B cell (primary cell): ENCODE measurements at regions not wholly inside any gene's neighbourhood (a gene's known extent, or its start where the extent isn't known, plus 50 kb on each side); places are given as distances from the start of the nearest gene placed in this dataset.

Experiments used
- ATAC-seq: fragments of 200-7000 bp; cut with Tn5 transposase; one replicate; pipeline ENCODE4 v1.10.0; 2021; ENCODE audit warnings: low read depth, mild to moderate bottlenecking, moderate number of reproducible peaks, moderate library complexity
- CTCF ChIA-PET: fragments of 350-600 bp; sonication (Branson Sonifier 250); formaldehyde crosslinking; loops from one replicate; lab custom pipeline; 2021; ENCODE audit warnings: antibody characterized with exemption, inconsistent platforms; lab: Charles Lee
- POLR2A ChIA-PET: fragments of 350-600 bp; sonication (Branson Sonifier 250); formaldehyde crosslinking; loops from one replicate; lab custom pipeline; 2021; ENCODE audit warnings: antibody characterized with exemption; lab: Charles Lee
- DNase-seq: peaks from one replicate; pipeline ENCODE4 v3.0.0; 2013
- H2AFZ ChIP-seq: 2 replicates; pipeline ENCODE4 v1.6.1; 2012; ENCODE audit warnings: mild to moderate bottlenecking, low read depth, low read length; ENCODE audit not compliant: insufficient read depth, poor library complexity, severe bottlenecking
- H3K27ac ChIP-seq, 2 donors: 1 replicate in 1 of 2; 2 replicates in 1 of 2; pipeline ENCODE4 v1.5.1; 2012 to 2013; ENCODE audit warnings: low read length in 2 of 2, mild to moderate bottlenecking in 2 of 2, moderate library complexity in 1 of 2
- H3K27me3 ChIP-seq, 4 experiments: fragments of 200-600 bp in 1 of 4; sonication (generic) in 1 of 4; replicated peaks in 1 of 4; 1 replicate in 2 of 4; 2 replicates in 2 of 4; pipeline versions ENCODE4 v1.6.1 to v1.7.0; 2013 to 2016; ENCODE audit warnings: low read length in 3 of 4, mild to moderate bottlenecking in 2 of 4, mixed read lengths in 1 of 4, moderate library complexity in 1 of 4; ENCODE audit not compliant: insufficient read depth in 4 of 4, control insufficient read depth in 3 of 4; ENCODE audit errors: control extremely low read depth in 1 of 4
- H3K36me3 ChIP-seq, 2 experiments: replicated peaks in 1 of 2; 1 replicate in 1 of 2; 2 replicates in 1 of 2; pipeline versions ENCODE4 v1.6.1 to v1.7.1; 2013; ENCODE audit warnings: low read length in 1 of 2; ENCODE audit not compliant: insufficient read depth in 2 of 2, control insufficient read depth in 1 of 2; ENCODE audit errors: control extremely low read depth in 1 of 2, extremely low read depth in 1 of 2
- H3K4me1 ChIP-seq, 2 donors: fragments of 200-600 bp in 1 of 2; sonication (generic) in 1 of 2; 1 replicate in 1 of 2; 2 replicates in 1 of 2; pipeline versions ENCODE4 v1.5.1 to v1.6.1; 2013 to 2017; ENCODE audit warnings: low read length in 2 of 2; ENCODE audit not compliant: control insufficient read depth in 2 of 2, insufficient read depth in 2 of 2
- H3K4me2 ChIP-seq: replicated peaks from 2 replicates; pipeline ENCODE3; 2012; ENCODE audit warnings: mild to moderate bottlenecking, low read depth, low read length; ENCODE audit not compliant: poor library complexity, severe bottlenecking
- H3K4me3 ChIP-seq, 5 experiments: fragments of 200-600 bp in 1 of 5; sonication (generic) in 1 of 5; 1 replicate in 3 of 5; 2 replicates in 2 of 5; pipeline versions ENCODE4 v1.5.1 to v1.7.0; 2011 to 2016; ENCODE audit warnings: low read length in 4 of 5, mild to moderate bottlenecking in 4 of 5, low read depth in 2 of 5, control low read depth in 1 of 5, moderate library complexity in 1 of 5; ENCODE audit not compliant: insufficient read depth in 1 of 5; ENCODE audit errors: control extremely low read depth in 1 of 5, extremely low read depth in 1 of 5
- H3K79me2 ChIP-seq: fragments of 200-600 bp; sonication (generic); one replicate; pipeline ENCODE4 v1.6.0; 2016; ENCODE audit warnings: low read length; ENCODE audit not compliant: control insufficient read depth, insufficient read depth
- H3K9ac ChIP-seq: fragments of 200-600 bp; sonication (generic); 2 replicates; pipeline ENCODE4 v1.6.1; 2017; ENCODE audit warnings: mild to moderate bottlenecking, low read length, moderate library complexity
- H3K9me3 ChIP-seq, 3 donors: one replicate each; pipeline versions ENCODE4 v1.6.1 to v1.7.1; 2013; ENCODE audit warnings: low read length in 2 of 3; ENCODE audit not compliant: control insufficient read depth in 2 of 3, insufficient read depth in 1 of 3; ENCODE audit errors: control extremely low read depth in 1 of 3
- H4K20me1 ChIP-seq: 2 replicates; pipeline ENCODE4 v1.6.0; 2012; ENCODE audit warnings: mild to moderate bottlenecking, low read length; ENCODE audit not compliant: insufficient read depth, control insufficient read depth, poor library complexity, severe bottlenecking
- H3K27ac Mint-ChIP-seq: one replicate; pipeline ENCODE4 v1.8.0; 2021; ENCODE audit warnings: mixed read lengths
- H3K27me3 Mint-ChIP-seq: one replicate; pipeline ENCODE4 v1.8.0; 2021; ENCODE audit warnings: mixed read lengths
- H3K4me1 Mint-ChIP-seq: one replicate; pipeline ENCODE4 v1.8.0; 2021; ENCODE audit warnings: mixed read lengths
- H3K4me3 Mint-ChIP-seq: one replicate; pipeline ENCODE4 v1.8.0; 2021; ENCODE audit warnings: mixed read lengths
- H3K9me3 Mint-ChIP-seq: one replicate; pipeline ENCODE4 v1.8.0; 2022; ENCODE audit warnings: mixed read lengths; ENCODE audit not compliant: insufficient read depth
- CTCF ChIP-seq: fragments of 200-600 bp; IDR thresholded peaks from one replicate; pipeline ENCODE4 v1.8.0; 2022; ENCODE audit warnings: antibody characterized with exemption, mild to moderate bottlenecking
- EZH2 ChIP-seq: IDR thresholded peaks from 2 replicates; pipeline ENCODE4 v1.6.1; 2012; ENCODE audit warnings: borderline replicate concordance, low read depth, mild to moderate bottlenecking, moderate library complexity, low read length; ENCODE audit not compliant: insufficient read depth, poor library complexity, severe bottlenecking
- intact Hi-C: fragments of 100-400 bp; cut with micrococcal nuclease; formaldehyde crosslinking; loops from one replicate; pipeline ENCODE4 v1.10.0; 2022

DNA sequence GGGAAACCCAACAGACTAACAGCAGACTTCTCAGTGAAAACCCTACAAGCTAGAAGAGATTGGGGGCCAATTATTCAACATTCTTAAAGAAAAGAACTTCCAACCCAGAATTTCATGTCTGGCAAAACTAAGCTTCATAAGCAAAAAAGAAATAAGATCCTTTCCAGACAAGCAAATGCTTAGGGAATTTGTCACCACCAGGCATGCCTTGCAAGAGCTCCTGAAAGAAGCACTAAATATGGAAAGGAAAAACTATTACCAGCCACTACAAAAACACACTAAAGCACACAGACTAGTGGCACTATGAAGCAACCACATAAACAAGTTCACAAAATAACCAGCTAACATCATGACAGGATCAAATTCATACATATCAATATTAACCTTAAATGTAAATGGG, 131.1 kb downstream of the OR2K2 start:
- no peak overlapping the region for H3K4me2 ChIP-seq
- no peaks in the 10 kb centered on the region for H3K79me2 ChIP-seq
- TF ChIP-seq CTCF (no peak), EZH2 (no peak)
- peaks cover 0 to 3% (median 0%) of the 10 kb centered on the region in 4 experiments for H3K27me3 ChIP-seq
- no peak overlapping the region for H2AFZ ChIP-seq
- H4K20me1 ChIP-seq, result no peaks in the 10 kb centered on the region
- Mint-ChIP-seq H3K27me3 (peaks cover 3% of the 10 kb centered on the region), H3K4me1 (no peaks in the 10 kb centered on the region), H3K9me3 (peaks cover 2% of the 10 kb centered on the region), H3K27ac (no peak overlapping the region), H3K4me3 (no peak overlapping the region)
- H3K4me1 ChIP-seq, result no peaks in the 10 kb centered on the region
- no peak for ATAC-seq
- ChIA-PET CTCF (interaction anchor here (0.8 kb wide), 1 partner anchor 8 kb away, joined by 4 read pairs; no protein-coding TSS in a partner anchor), POLR2A (no interaction called here)
- no peak overlapping the region for H3K4me3 ChIP-seq
- H3K9ac ChIP-seq, result no peak overlapping the region
- H3K27ac ChIP-seq, result no peak overlapping the region
- intact Hi-C loops, result no loop called here
- H3K9me3 ChIP-seq, result no peaks in the 10 kb centered on the region
- no peak for DNase-seq
- H3K36me3 ChIP-seq, result no peaks in the 10 kb centered on the region

DNA sequence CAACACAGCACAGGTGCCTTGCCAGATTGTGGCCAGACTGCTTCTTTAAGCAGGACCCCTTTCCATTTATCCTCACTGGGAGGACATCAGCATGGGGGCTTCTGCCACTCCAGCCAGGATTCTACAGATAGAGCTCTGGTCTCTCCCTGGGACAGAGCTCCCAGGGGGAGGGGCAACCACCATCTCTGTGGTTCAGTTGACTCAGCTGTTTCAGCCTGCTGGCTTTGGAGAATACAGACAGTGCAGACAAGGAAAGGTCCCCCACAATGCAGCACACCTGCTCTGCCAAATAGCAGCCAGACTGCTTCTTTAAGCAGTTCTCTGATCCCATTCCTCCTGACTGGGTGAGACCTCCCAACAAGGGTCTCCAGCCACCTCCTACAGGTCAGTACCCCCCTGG, 132.8 kb downstream of the OR2K2 start:
- Histone ChIP-seq H3K27ac (no peak overlapping the region), H3K4me3 (no peak overlapping the region), H3K9ac (no peak overlapping the region), H3K4me1 (no peaks in the 10 kb centered on the region), H3K79me2 (no peaks in the 10 kb centered on the region), H3K9me3 (no peaks in the 10 kb centered on the region), H3K4me2 (no peak overlapping the region), H3K36me3 (no peaks in the 10 kb centered on the region), H2AFZ (no peak overlapping the region), H4K20me1 (no peaks in the 10 kb centered on the region), H3K27me3 (peaks cover 0 to 3% (median 0%) of the 10 kb centered on the region in 4 experiments)
- TF ChIP-seq EZH2 (no peak), CTCF (no peak)
- ChIA-PET POLR2A (no interaction called here), CTCF (no interaction called here)
- H3K27ac Mint-ChIP-seq, result no peak overlapping the region
- DNase-seq (no peak), ATAC-seq (no peak)
- H3K9me3 Mint-ChIP-seq, result peaks cover 2% of the 10 kb centered on the region
- H3K4me1 Mint-ChIP-seq, result no peaks in the 10 kb centered on the region
- H3K4me3 Mint-ChIP-seq, result no peak overlapping the region
- intact Hi-C loops, result no loop called here
- H3K27me3 Mint-ChIP-seq, result peaks cover 3% of the 10 kb centered on the region
